NCI-H146 treated with DMSO at 0.1 percent for 48 hours (cell line): ENCODE measurements at regions not wholly inside any gene's neighbourhood (a gene's known extent, or its start where the extent isn't known, plus 50 kb on each side); places are given as distances from the start of the nearest gene placed in this dataset.
A peak's percentile ranks its signal among the peaks of the same experiment; 100 is the strongest.

Source experiments
- DNase-seq: peaks from one replicate; lab custom pipeline; 2025; ENCODE audit not compliant: unreplicated experiment; lab: John Stamatoyannopoulos, UW

- DNase-seq, result peak; percentile 23
These were observed 82.9 kb upstream of the C1QTNF9B start for GRCh38 chr13:23980160-23980551.

GRCh38 chr13:23983671-23984070 lies 86.4 kb upstream of the C1QTNF9B start:
- DNase-seq, result no peak

- no peak for DNase-seq
These were observed 87.2 kb upstream of the C1QTNF9B start for GRCh38 chr13:23984546-23984945.

GRCh38 chr13:23985060-23985459 lies 87.8 kb upstream of the C1QTNF9B start:
- no peak for DNase-seq

- no peak for DNase-seq
These were observed 88.5 kb upstream of the C1QTNF9B start for GRCh38 chr13:23985839-23986238.

GRCh38 chr13:23986619-23987018 lies 89.3 kb upstream of the C1QTNF9B start:
- DNase-seq, result no peak

- DNase-seq, result no peak
These were observed 90.1 kb upstream of the C1QTNF9B start for GRCh38 chr13:23987331-23987894.

GRCh38 chr13:23988546-23989122 lies 91.3 kb upstream of the C1QTNF9B start:
- DNase-seq, result no peak

GRCh38 chr13:23990455-23990854 lies 93.2 kb upstream of the C1QTNF9B start:
- no peak for DNase-seq

GRCh38 chr13:23991119-23991518 lies 93.8 kb upstream of the C1QTNF9B start:
- no peak for DNase-seq

GRCh38 chr13:23992781-23993679 lies 95.7 kb upstream of the C1QTNF9B start:
- DNase-seq, result no peak

- DNase-seq, result no peak
These were observed 96.3 kb upstream of the C1QTNF9B start for GRCh38 chr13:23993680-23993985.

- no peak for DNase-seq
These were observed 98.2 kb upstream of the C1QTNF9B start for GRCh38 chr13:23995283-23996073.

GRCh38 chr13:23996456-23996855 lies 99.2 kb upstream of the C1QTNF9B start:
- no peak for DNase-seq

GRCh38 chr13:23999424-23999823 lies 102.1 kb upstream of the C1QTNF9B start:
- no peak for DNase-seq

- no peak for DNase-seq
These were observed 105.0 kb upstream of the C1QTNF9B start for GRCh38 chr13:24002206-24002815.

- DNase-seq, result no peak
These were observed 107.0 kb upstream of the C1QTNF9B start for GRCh38 chr13:24004142-24004899.

GRCh38 chr13:24004971-24005370 lies 107.7 kb upstream of the C1QTNF9B start:
- no peak for DNase-seq

GRCh38 chr13:24005755-24006281 lies 108.5 kb upstream of the C1QTNF9B start:
- DNase-seq, result no peak
